Naive thymus-derived CD4-positive, alpha-beta T cell (primary cell): ENCODE measurements at regions not wholly inside any gene's neighbourhood (a gene's known extent, or its start where the extent isn't known, plus 50 kb on each side); places are given as distances from the start of the nearest gene placed in this dataset.

Experiments used
- ATAC-seq: fragments of 150-1000 bp; cut with Tn5 transposase; 2 replicates; pipeline ENCODE4 v1.10.0; 2021; ENCODE audit warnings: mild to moderate bottlenecking, moderate library complexity
- CTCF ChIA-PET: fragments of 350-600 bp; sonication (Branson Sonifier 250); formaldehyde crosslinking; loops from one replicate; lab custom pipeline; 2021; ENCODE audit warnings: antibody characterized with exemption; lab: Charles Lee
- POLR2A ChIA-PET: fragments of 350-600 bp; sonication (Branson Sonifier 250); formaldehyde crosslinking; loops from one replicate; lab custom pipeline; 2021; ENCODE audit warnings: antibody characterized with exemption, inconsistent platforms; lab: Charles Lee
- DNase-seq, 9 donors: peaks; one replicate each; pipeline versions ENCODE4 v3.0.0 to v3.0.0-alpha.2; 2020 to 2022; ENCODE audit warnings: mixed read lengths in 1 of 9
- H3K27ac ChIP-seq: one replicate; pipeline ENCODE4 v1.7.0; 2013; ENCODE audit warnings: mild to moderate bottlenecking, low read depth, low read length, moderate library complexity
- H3K27me3 ChIP-seq, 2 donors: one replicate each; pipeline ENCODE4 v1.7.0; 2013; ENCODE audit warnings: low read length in 2 of 2, mild to moderate bottlenecking in 2 of 2, moderate library complexity in 2 of 2; ENCODE audit not compliant: control insufficient read depth in 2 of 2, insufficient read depth in 2 of 2
- H3K36me3 ChIP-seq, 3 experiments: 1 replicate in 2 of 3; 2 replicates in 1 of 3; pipeline ENCODE4 v1.7.0; 2013; ENCODE audit warnings: low read length in 3 of 3, mild to moderate bottlenecking in 3 of 3, moderate library complexity in 1 of 3; ENCODE audit not compliant: insufficient read depth in 3 of 3, control insufficient read depth in 2 of 3
- H3K4me1 ChIP-seq, 2 donors: one replicate each; pipeline ENCODE4 v1.7.0; 2013; ENCODE audit warnings: low read length in 2 of 2, mild to moderate bottlenecking in 2 of 2, moderate library complexity in 1 of 2; ENCODE audit not compliant: control insufficient read depth in 2 of 2, insufficient read depth in 2 of 2
- H3K4me3 ChIP-seq: 2 replicates; pipeline ENCODE4 v1.7.0; 2013; ENCODE audit warnings: mild to moderate bottlenecking, low read length
- H3K9me3 ChIP-seq, 3 experiments: 1 replicate in 2 of 3; 2 replicates in 1 of 3; pipeline ENCODE4 v1.7.0; 2013; ENCODE audit warnings: low read length in 3 of 3; ENCODE audit not compliant: control insufficient read depth in 2 of 3
- H3K27ac Mint-ChIP-seq, 9 donors: one replicate each; pipeline ENCODE4 v1.8.0; 2020 to 2022; ENCODE audit warnings: mixed read lengths in 9 of 9, mild to moderate bottlenecking in 8 of 9, moderate library complexity in 5 of 9, inconsistent platforms in 2 of 9
- H3K27me3 Mint-ChIP-seq, 5 donors: one replicate each; pipeline ENCODE4 v1.8.0; 2021 to 2022; ENCODE audit warnings: mixed read lengths in 5 of 5, mild to moderate bottlenecking in 1 of 5
- H3K36me3 Mint-ChIP-seq, 5 donors: one replicate each; pipeline ENCODE4 v1.8.0; 2020 to 2022; ENCODE audit warnings: mixed read lengths in 5 of 5, mild to moderate bottlenecking in 3 of 5, inconsistent platforms in 1 of 5
- H3K4me1 Mint-ChIP-seq, 7 donors: one replicate each; pipeline ENCODE4 v1.8.0; 2020 to 2022; ENCODE audit warnings: mixed read lengths in 7 of 7, mild to moderate bottlenecking in 3 of 7, inconsistent platforms in 1 of 7
- H3K4me3 Mint-ChIP-seq, 10 donors: one replicate each; pipeline ENCODE4 v1.8.0; 2020 to 2022; ENCODE audit warnings: mild to moderate bottlenecking in 10 of 10, mixed read lengths in 10 of 10, moderate library complexity in 6 of 10, inconsistent platforms in 2 of 10
- H3K9me3 Mint-ChIP-seq, 11 donors: one replicate each; pipeline ENCODE4 v1.8.0; 2020 to 2022; ENCODE audit warnings: mixed read lengths in 11 of 11, mild to moderate bottlenecking in 4 of 11, inconsistent platforms in 1 of 11, moderate library complexity in 1 of 11
- intact Hi-C, 2 donors: fragments of 100-400 bp; cut with micrococcal nuclease; formaldehyde crosslinking; loops; one replicate each; pipeline ENCODE4 v1.15.1; 2023

GRCh38 chr7:115271332-115272235, 349.7 kb downstream of the MDFIC start:
- H3K36me3 ChIP-seq, result no peaks in the 10 kb centered on the region
- H3K27me3 ChIP-seq, result no peaks in the 10 kb centered on the region
- no peak overlapping the region for H3K27ac Mint-ChIP-seq
- ChIA-PET CTCF (no interaction called here), POLR2A (no interaction called here)
- no peak for DNase-seq
- no peak for ATAC-seq
- intact Hi-C loops, result no loop called here
- H3K9me3 Mint-ChIP-seq, result peaks cover 0 to 3% (median 0%) of the 10 kb centered on the region in 11 donors
- no peaks in the 10 kb centered on the region for H3K4me1 Mint-ChIP-seq
- no peak overlapping the region for H3K4me3 Mint-ChIP-seq
- H3K27me3 Mint-ChIP-seq, result peaks cover 6 to 20% (median 15%) of the 10 kb centered on the region in 5 donors
- H3K36me3 Mint-ChIP-seq, result no peaks in the 10 kb centered on the region
- no peak overlapping the region for H3K4me3 ChIP-seq
- no peak overlapping the region for H3K27ac ChIP-seq
- no peaks in the 10 kb centered on the region for H3K9me3 ChIP-seq
- H3K4me1 ChIP-seq, result no peaks in the 10 kb centered on the region

DNA sequence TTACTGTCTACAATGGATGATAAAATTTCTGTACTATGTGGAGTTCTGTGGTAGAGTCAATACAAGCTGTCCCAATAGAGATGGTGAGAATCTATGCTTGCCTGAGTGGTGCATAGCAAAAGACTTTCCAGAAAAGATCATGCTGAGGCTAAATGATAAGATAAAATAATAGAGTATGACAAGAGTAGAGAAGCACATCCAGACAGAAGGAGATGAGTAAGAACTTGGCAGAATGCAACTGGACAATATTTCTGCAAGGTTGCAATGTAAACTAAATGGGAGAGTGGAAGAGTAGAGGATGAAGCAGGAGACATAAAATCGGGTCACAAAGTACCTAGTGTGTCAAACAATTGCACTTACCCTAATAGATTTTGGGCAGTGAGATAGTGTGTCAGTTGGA, 347.6 kb downstream of the MDFIC start:
- no peaks in the 10 kb centered on the region for H3K4me1 Mint-ChIP-seq
- no peaks in the 10 kb centered on the region for H3K9me3 ChIP-seq
- no peaks in the 10 kb centered on the region for H3K27me3 ChIP-seq
- ChIA-PET CTCF (no interaction called here), POLR2A (no interaction called here)
- DNase-seq (no peak), ATAC-seq (no peak)
- H3K4me3 ChIP-seq, result no peak overlapping the region
- H3K36me3 ChIP-seq, result no peaks in the 10 kb centered on the region
- H3K4me3 Mint-ChIP-seq, result no peak overlapping the region
- H3K4me1 ChIP-seq, result no peaks in the 10 kb centered on the region
- H3K9me3 Mint-ChIP-seq, result peaks cover 0 to 3% (median 0%) of the 10 kb centered on the region in 11 donors
- H3K36me3 Mint-ChIP-seq, result no peaks in the 10 kb centered on the region
- intact Hi-C loops, result no loop called here
- H3K27ac Mint-ChIP-seq, result no peak overlapping the region
- H3K27ac ChIP-seq, result no peak overlapping the region
- peaks cover 14 to 19% (median 18%) of the 10 kb centered on the region in 5 donors for H3K27me3 Mint-ChIP-seq

- H3K36me3 ChIP-seq, result no peaks in the 10 kb centered on the region
- no peak overlapping the region for H3K27ac ChIP-seq
- no peak overlapping the region for H3K4me3 ChIP-seq
- ATAC-seq, result no peak
- H3K27me3 Mint-ChIP-seq, result peaks cover 12 to 21% (median 19%) of the 10 kb centered on the region in 5 donors
- no peaks in the 10 kb centered on the region for H3K36me3 Mint-ChIP-seq
- DNase-seq, result no peak
- H3K9me3 ChIP-seq, result no peaks in the 10 kb centered on the region
- H3K27me3 ChIP-seq, result no peaks in the 10 kb centered on the region
- H3K4me1 Mint-ChIP-seq, result no peaks in the 10 kb centered on the region
- H3K9me3 Mint-ChIP-seq, result peaks cover 0 to 7% (median 0%) of the 10 kb centered on the region in 11 donors
- intact Hi-C loops, result no loop called here
- no peak overlapping the region for H3K27ac Mint-ChIP-seq
- POLR2A ChIA-PET, result no interaction called here
- H3K4me3 Mint-ChIP-seq, result no peak overlapping the region
- CTCF ChIA-PET, result no interaction called here
- H3K4me1 ChIP-seq, result no peaks in the 10 kb centered on the region
Observed at GRCh38 chr7:115267503-115267902, 345.6 kb downstream of the MDFIC start.

- peaks cover 0 to 7% (median 0%) of the 10 kb centered on the region in 11 donors for H3K9me3 Mint-ChIP-seq
- POLR2A ChIA-PET, result no interaction called here
- no peaks in the 10 kb centered on the region for H3K27me3 ChIP-seq
- H3K27me3 Mint-ChIP-seq, result peaks cover 3 to 12% (median 8%) of the 10 kb centered on the region in 5 donors
- no peak overlapping the region for H3K27ac Mint-ChIP-seq
- ATAC-seq (no peak), DNase-seq (no peak)
- no peak overlapping the region for H3K27ac ChIP-seq
- H3K36me3 ChIP-seq, result no peaks in the 10 kb centered on the region
- CTCF ChIA-PET, result no interaction called here
- H3K4me3 ChIP-seq, result no peak overlapping the region
- H3K4me1 Mint-ChIP-seq, result no peaks in the 10 kb centered on the region
- H3K36me3 Mint-ChIP-seq, result no peaks in the 10 kb centered on the region
- intact Hi-C loops, result no loop called here
- H3K4me3 Mint-ChIP-seq, result no peak overlapping the region
- no peaks in the 10 kb centered on the region for H3K4me1 ChIP-seq
- no peaks in the 10 kb centered on the region for H3K9me3 ChIP-seq
Observed at GRCh38 chr7:115260381-115260780, 338.5 kb downstream of the MDFIC start.

DNA sequence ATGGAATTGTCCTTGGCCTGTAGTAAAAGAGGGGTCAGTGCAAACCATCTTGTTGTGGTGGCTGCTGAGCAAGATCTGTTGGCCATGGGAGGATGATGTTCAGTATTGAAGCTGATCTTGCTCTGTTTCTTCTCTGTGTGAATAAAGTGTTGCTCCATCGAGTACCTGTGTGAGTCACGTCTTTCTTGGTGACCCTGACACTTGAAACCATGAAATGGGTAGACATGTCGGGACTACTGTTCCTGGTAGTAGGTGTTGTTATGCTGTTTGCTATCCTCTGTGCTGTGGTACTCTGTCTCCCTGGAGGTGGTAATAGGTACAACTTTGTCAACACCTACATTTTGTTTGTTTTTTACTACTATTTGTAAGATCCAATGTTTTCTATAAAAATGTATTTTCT, 330.6 kb downstream of the MDFIC start:
- H3K4me3 ChIP-seq, result no peak overlapping the region
- peaks cover 0 to 10% (median 6%) of the 10 kb centered on the region in 5 donors for H3K27me3 Mint-ChIP-seq
- no peaks in the 10 kb centered on the region for H3K9me3 ChIP-seq
- ATAC-seq, result no peak
- no peak for DNase-seq
- no peaks in the 10 kb centered on the region for H3K36me3 Mint-ChIP-seq
- H3K27ac Mint-ChIP-seq, result no peak overlapping the region
- no peaks in the 10 kb centered on the region for H3K27me3 ChIP-seq
- intact Hi-C loops, result no loop called here
- CTCF ChIA-PET, result no interaction called here
- no peak overlapping the region for H3K27ac ChIP-seq
- peaks cover 0 to 2% (median 0%) of the 10 kb centered on the region in 11 donors for H3K9me3 Mint-ChIP-seq
- H3K4me3 Mint-ChIP-seq, result no peak overlapping the region
- POLR2A ChIA-PET, result no interaction called here
- H3K4me1 Mint-ChIP-seq, result no peaks in the 10 kb centered on the region
- no peaks in the 10 kb centered on the region for H3K4me1 ChIP-seq
- H3K36me3 ChIP-seq, result no peaks in the 10 kb centered on the region

GRCh38 chr7:115249080-115249479, 327.2 kb downstream of the MDFIC start:
- no peak overlapping the region for H3K4me3 Mint-ChIP-seq
- peaks cover 0 to 19% (median 9%) of the 10 kb centered on the region in 5 donors for H3K27me3 Mint-ChIP-seq
- H3K27ac ChIP-seq, result no peak overlapping the region
- no peaks in the 10 kb centered on the region for H3K36me3 Mint-ChIP-seq
- peaks cover 0 to 24% (median 6%) of the 10 kb centered on the region in 11 donors for H3K9me3 Mint-ChIP-seq
- H3K4me3 ChIP-seq, result no peak overlapping the region
- intact Hi-C loops, result no loop called here
- DNase-seq, result no peak
- no peaks in the 10 kb centered on the region for H3K9me3 ChIP-seq
- H3K27ac Mint-ChIP-seq, result no peak overlapping the region
- H3K4me1 ChIP-seq, result no peaks in the 10 kb centered on the region
- H3K27me3 ChIP-seq, result no peaks in the 10 kb centered on the region
- POLR2A ChIA-PET, result no interaction called here
- H3K4me1 Mint-ChIP-seq, result no peaks in the 10 kb centered on the region
- CTCF ChIA-PET, result no interaction called here
- no peaks in the 10 kb centered on the region for H3K36me3 ChIP-seq
- ATAC-seq, result no peak

- no peak for DNase-seq
Observed at GRCh38 chr7:115241151-115241550, 319.3 kb downstream of the MDFIC start.

More at GRCh38 chr7:115241151-115241550, 319.3 kb downstream of the MDFIC start:
- Mint-ChIP-seq H3K36me3 (no peaks in the 10 kb centered on the region), H3K27ac (no peak overlapping the region), H3K9me3 (peaks cover 0 to 33% (median 7%) of the 10 kb centered on the region in 11 donors), H3K4me1 (no peaks in the 10 kb centered on the region), H3K27me3 (peaks cover 6 to 16% (median 10%) of the 10 kb centered on the region in 5 donors), H3K4me3 (no peak overlapping the region)
- Histone ChIP-seq H3K4me1 (no peaks in the 10 kb centered on the region), H3K36me3 (no peaks in the 10 kb centered on the region), H3K27ac (no peak overlapping the region), H3K4me3 (no peak overlapping the region), H3K27me3 (no peaks in the 10 kb centered on the region), H3K9me3 (peaks cover 0 to 1% (median 0%) of the 10 kb centered on the region in 3 experiments)
- POLR2A ChIA-PET, result no interaction called here
- CTCF ChIA-PET, result no interaction called here
- ATAC-seq, result no peak
- intact Hi-C loops, result no loop called here
